ENCODE measurements at regions not wholly inside any gene's neighbourhood (a gene's known extent, or its start where the extent isn't known, plus 50 kb on each side); places are given as distances from the start of the nearest gene placed in this dataset.
A peak's percentile ranks its signal among the peaks of the same experiment; 100 is the strongest.

GRCh38 chr4:32147446-32148085 lies 1427.4 kb downstream of the PCDH7 start:
- Histone ChIP-seq H3K18ac (ENCODE audit: extremely low read depth, low read length) (no peak overlapping the region), H3K4me3 (ENCODE audit: extremely low read depth in 1 of 4, insufficient read depth in 2 of 4, low read depth in 3 of 4, low read length in 4 of 4) (no peak overlapping the region), H2BK15ac (ENCODE audit: low read length) (no peak overlapping the region), H3K27me3 (replicated peaks in 1 of 4; ENCODE audit: control insufficient read depth in 3 of 4, extremely low read depth in 1 of 4, insufficient read depth in 3 of 4, low read length in 3 of 4) (no peaks in the 10 kb centered on the region), H3K36me3 (ENCODE audit: control insufficient read depth in 2 of 4, insufficient read depth in 4 of 4, low read length in 3 of 4) (no peaks in the 10 kb centered on the region; a peak in 1 of 8 replicates), H4K91ac (replicated peaks; ENCODE audit: insufficient read length, low read length) (no peak overlapping the region), H3K4me1 (replicated peaks in 1 of 4; ENCODE audit: control insufficient read depth in 3 of 4, insufficient read depth in 4 of 4, low read length in 3 of 4) (no peaks in the 10 kb centered on the region), H4K5ac (ENCODE audit: insufficient read length, low read depth, low read length) (no peak overlapping the region), H3K56ac (replicated peaks; ENCODE audit: insufficient read length, low read depth, low read length) (no peak overlapping the region), H3K23ac (ENCODE audit: insufficient read length) (no peak overlapping the region), H2BK12ac (ENCODE audit: low read depth, low read length) (no peak overlapping the region), H4K8ac (ENCODE audit: extremely low read depth, insufficient read depth, low read length) (no peak overlapping the region), H2AFZ (ENCODE audit: low read length) (peak overlapping the region; percentile 75), H3K79me1 (ENCODE audit: low read depth, low read length) (no peaks in the 10 kb centered on the region), H3K23me2 (ENCODE audit: low read depth, low read length) (no peaks in the 10 kb centered on the region), H2BK5ac (ENCODE audit: low read depth, low read length) (no peak overlapping the region), H3K4ac (replicated peaks; ENCODE audit: insufficient read length, low read depth, low read length) (no peak overlapping the region), H3K14ac (ENCODE audit: insufficient read length) (no peak overlapping the region), H3K79me2 (ENCODE audit: control insufficient read depth in 1 of 2, insufficient read depth in 2 of 2, low read length in 2 of 2) (no peaks in the 10 kb centered on the region), H2BK120ac (replicated peaks; ENCODE audit: low read depth, low read length) (no peak overlapping the region), H4K20me1 (replicated peaks in 1 of 2; ENCODE audit: control insufficient read depth in 1 of 2, insufficient read depth in 2 of 2, low read length in 2 of 2) (no peaks in the 10 kb centered on the region), H2AK5ac (ENCODE audit: low read depth, low read length) (no peak overlapping the region), H2BK20ac (ENCODE audit: low read length) (no peak overlapping the region), H3K4me2 (ENCODE audit: insufficient read depth in 1 of 2, low read depth in 2 of 2, low read length in 2 of 2) (no peak overlapping the region), H3K9ac (replicated peaks in 1 of 4; ENCODE audit: extremely low read depth in 1 of 4, low read depth in 3 of 4, low read length in 3 of 4) (no peak overlapping the region), H3K9me3 (ENCODE audit: insufficient read depth in 2 of 2, low read depth in 1 of 2, low read length in 1 of 2) (no peaks in the 10 kb centered on the region), H3K27ac (ENCODE audit: low read depth, low read length) (no peak overlapping the region)
- TF ChIP-seq CBX5 (IDR thresholded peaks at IDR 0.05; ENCODE audit: low read depth, low read length): no peak
- TF ChIP-seq CEBPB (IDR thresholded peaks at IDR 0.05; ENCODE audit: low read depth, low read length): no peak
- no peak for TF ChIP-seq FOSL1 (IDR thresholded peaks at IDR 0.05; ENCODE audit: insufficient read depth, low read depth, low read length)
- no peak for TF ChIP-seq BCL11A (IDR thresholded peaks at IDR 0.05; ENCODE audit: low read depth in 2 of 2, low read length in 2 of 2)
- no peak for TF ChIP-seq PHF8 (conservative IDR thresholded peaks at IDR 0.05; ENCODE audit: low read depth, low read length)
- no peak for TF ChIP-seq TBP (IDR thresholded peaks at IDR 0.05; ENCODE audit: low read depth, low read length)
- TF ChIP-seq, protein P1, sequence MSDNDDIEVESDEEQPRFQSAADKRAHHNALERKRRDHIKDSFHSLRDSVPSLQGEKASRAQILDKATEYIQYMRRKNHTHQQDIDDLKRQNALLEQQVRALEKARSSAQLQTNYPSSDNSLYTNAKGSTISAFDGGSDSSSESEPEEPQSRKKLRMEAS (IDR thresholded peaks at IDR 0.05): no peak
- no peak for TF ChIP-seq TCF12 (IDR thresholded peaks at IDR 0.05; ENCODE audit: low read depth, low read length)
- TF ChIP-seq ZNF274 (IDR thresholded peaks at IDR 0.05; ENCODE audit: borderline replicate concordance, extremely low read depth, low read length): no peak
- TF ChIP-seq SP4 (IDR thresholded peaks at IDR 0.05; ENCODE audit: low read length): no peak
- no peak for TF ChIP-seq RXRA (IDR thresholded peaks at IDR 0.05; ENCODE audit: insufficient read depth, low read depth, low read length)
- no peak for TF ChIP-seq CHD2 (IDR thresholded peaks at IDR 0.05; ENCODE audit: low read length)
- TF ChIP-seq TEAD4 (IDR thresholded peaks at IDR 0.05; ENCODE audit: low read depth, low read length): no peak
- no peak for TF ChIP-seq GTF2F1 (IDR thresholded peaks at IDR 0.05; ENCODE audit: borderline replicate concordance, low read depth, low read length)
- WGBS, 2 experiments (ENCODE audit: extremely low coverage in 1 of 2, insufficient coverage in 1 of 2, insufficient read length in 1 of 2, insufficient replicate concordance in 2 of 2, low coverage in 1 of 2, low lambda C conversion rate in 2 of 2, missing lambda C conversion rate in 1 of 2): 93% methylated on average over 5 of the region's 5 CpGs; no CpG with 5 or more reads in 1 of the 2 experiments
- CTCF ChIA-PET (ENCODE audit: partially characterized antibody): interaction anchor here (0.7 to 1.9 kb wide), 3 partner anchors 12 to 474 kb away, joined by 3 to 4 read pairs (median 4); no protein-coding TSS in a partner anchor
- DNase-seq (ENCODE audit: low read depth in 1 of 2, low spot score in 2 of 2) (no peak), FAIRE-seq (no peak)
- POLR2A ChIA-PET (ENCODE audit: partially characterized antibody): no interaction called here
